ENCODE measurements at regions not wholly inside any gene's neighbourhood (a gene's known extent, or its start where the extent isn't known, plus 50 kb on each side); places are given as distances from the start of the nearest gene placed in this dataset.
"Not testable (repeated sequence)": the region's sequence is repeated elsewhere in the genome, so short reads cannot be mapped to it uniquely, and the experiment has no call there.

GRCh38 chr12:89153341-89153740 is 199.0 kb downstream of the DUSP6 start:
- Histone ChIP-seq H3F3A (ENCODE audit: insufficient read depth, low read length) (no peaks in the 10 kb centered on the region), H3K9me3 (replicated peaks; ENCODE audit: insufficient read depth, low read length) (no peaks in the 10 kb centered on the region), H3K4me2 (ENCODE audit: low read depth, low read length) (no peak overlapping the region), H3K4me1 (ENCODE audit: low read length) (no peaks in the 10 kb centered on the region), H4K20me1 (ENCODE audit: insufficient read depth, low read length) (no peaks in the 10 kb centered on the region), H3K36me3 (replicated peaks; ENCODE audit: insufficient read depth, low read length) (no peaks in the 10 kb centered on the region), H3K27ac (ENCODE audit: low read length) (no peak overlapping the region), H3K9ac (ENCODE audit: low read length) (no peak overlapping the region), H3K9me2 (replicated peaks; ENCODE audit: insufficient read depth, low read length) (no peaks in the 10 kb centered on the region), H2AFZ (ENCODE audit: low read length) (no peak overlapping the region), H3K27me3 (replicated peaks; ENCODE audit: insufficient read depth, low read length) (no peaks in the 10 kb centered on the region), H3K4me3 (ENCODE audit: low read length) (no peak overlapping the region), H3K79me2 (ENCODE audit: low read length) (no peaks in the 10 kb centered on the region)
- no peak for TF ChIP-seq CTCF (IDR thresholded peaks at IDR 0.05; ENCODE audit: low read length)
- no peak for TF ChIP-seq EZH2phosphoT487 (IDR thresholded peaks at IDR 0.05; ENCODE audit: low read length)
- TF ChIP-seq EZH2 (optimal IDR thresholded peaks at IDR 0.05; ENCODE audit: low read depth, low read length): no peak
- no peak for DNase-seq

- Histone ChIP-seq H3K4me1 (ENCODE audit: low read length) (no peaks in the 10 kb centered on the region), H3K4me3 (ENCODE audit: low read length) (no peak overlapping the region), H3K9me3 (replicated peaks; ENCODE audit: insufficient read depth, low read length) (no peaks in the 10 kb centered on the region), H3K9me2 (replicated peaks; ENCODE audit: insufficient read depth, low read length) (no peaks in the 10 kb centered on the region), H3K36me3 (replicated peaks; ENCODE audit: insufficient read depth, low read length) (no peaks in the 10 kb centered on the region), H4K20me1 (ENCODE audit: insufficient read depth, low read length) (no peaks in the 10 kb centered on the region), H3K9ac (ENCODE audit: low read length) (no peak overlapping the region), H2AFZ (ENCODE audit: low read length) (no peak overlapping the region), H3K27me3 (replicated peaks; ENCODE audit: insufficient read depth, low read length) (no peaks in the 10 kb centered on the region), H3K27ac (ENCODE audit: low read length) (no peak overlapping the region), H3K79me2 (ENCODE audit: low read length) (no peaks in the 10 kb centered on the region), H3F3A (ENCODE audit: insufficient read depth, low read length) (no peaks in the 10 kb centered on the region), H3K4me2 (ENCODE audit: low read depth, low read length) (no peak overlapping the region)
- TF ChIP-seq CTCF (IDR thresholded peaks at IDR 0.05; ENCODE audit: low read length) (no peak), EZH2 (optimal IDR thresholded peaks at IDR 0.05; ENCODE audit: low read depth, low read length) (no peak), EZH2phosphoT487 (IDR thresholded peaks at IDR 0.05; ENCODE audit: low read length) (no peak)
- no peak for DNase-seq
Measured at GRCh38 chr12:89151536-89151935, 200.8 kb downstream of the DUSP6 start.

GRCh38 chr12:89150789-89151188 is 201.5 kb downstream of the DUSP6 start:
- not testable (repeated sequence) for H3K4me1 ChIP-seq (ENCODE audit: low read length); H4K20me1 ChIP-seq (ENCODE audit: insufficient read depth, low read length); H3K36me3 ChIP-seq (replicated peaks; ENCODE audit: insufficient read depth, low read length); H3K27me3 ChIP-seq (replicated peaks; ENCODE audit: insufficient read depth, low read length); H3K4me2 ChIP-seq (ENCODE audit: low read depth, low read length); H2AFZ ChIP-seq (ENCODE audit: low read length); H3K79me2 ChIP-seq (ENCODE audit: low read length); DNase-seq; H3K9me2 ChIP-seq (replicated peaks; ENCODE audit: insufficient read depth, low read length); H3K9ac ChIP-seq (ENCODE audit: low read length); H3K9me3 ChIP-seq (replicated peaks; ENCODE audit: insufficient read depth, low read length); H3F3A ChIP-seq (ENCODE audit: insufficient read depth, low read length); H3K4me3 ChIP-seq (ENCODE audit: low read length); H3K27ac ChIP-seq (ENCODE audit: low read length)

- Histone ChIP-seq H3F3A (ENCODE audit: insufficient read depth, low read length) (no peaks in the 10 kb centered on the region), H3K9me2 (replicated peaks; ENCODE audit: insufficient read depth, low read length) (no peaks in the 10 kb centered on the region), H3K27ac (ENCODE audit: low read length) (no peak overlapping the region), H3K36me3 (replicated peaks; ENCODE audit: insufficient read depth, low read length) (no peaks in the 10 kb centered on the region), H3K79me2 (ENCODE audit: low read length) (no peaks in the 10 kb centered on the region), H3K27me3 (replicated peaks; ENCODE audit: insufficient read depth, low read length) (no peaks in the 10 kb centered on the region), H4K20me1 (ENCODE audit: insufficient read depth, low read length) (no peaks in the 10 kb centered on the region), H3K4me2 (ENCODE audit: low read depth, low read length) (no peak overlapping the region), H3K4me1 (ENCODE audit: low read length) (peaks cover 3% of the 10 kb centered on the region; the same call in 1 of the 2 replicates), H3K9ac (ENCODE audit: low read length) (no peak overlapping the region), H3K9me3 (replicated peaks; ENCODE audit: insufficient read depth, low read length) (no peaks in the 10 kb centered on the region), H2AFZ (ENCODE audit: low read length) (no peak overlapping the region), H3K4me3 (ENCODE audit: low read length) (no peak overlapping the region)
- no peak for TF ChIP-seq EZH2phosphoT487 (IDR thresholded peaks at IDR 0.05; ENCODE audit: low read length)
- no peak for DNase-seq
Measured at GRCh38 chr12:89140602-89141238, 211.6 kb downstream of the DUSP6 start.

Measured in MM.1S (cell line).